Gastrocnemius medialis (tissue), 4 donors: ENCODE measurements at regions not wholly inside any gene's neighbourhood (a gene's known extent, or its start where the extent isn't known, plus 50 kb on each side); places are given as distances from the start of the nearest gene placed in this dataset.

Experiments used
- ATAC-seq, 2 donors: fragments of 150-250 bp; one replicate each; pipeline ENCODE4 v1.9.1; 2016
- DNase-seq, 2 donors: peaks; one replicate each; pipeline ENCODE4 v3.0.0-alpha.2; 2019
- H3K27ac ChIP-seq, 4 donors: fragments of 200-600 bp; sonication (generic); 1 replicate in 1 of 4; 2 replicates in 3 of 4; pipeline ENCODE4 v1.5.1; 2016 to 2018; ENCODE audit warnings: mild to moderate bottlenecking in 2 of 4, moderate library complexity in 1 of 4
- H3K27me3 ChIP-seq, 3 donors: fragments of 200-600 bp; sonication (generic) in 2 of 3; 1 replicate in 1 of 3; 2 replicates in 2 of 3; pipeline versions ENCODE4 v1.5.1 to v1.6.0; 2016 to 2019; ENCODE audit warnings: mild to moderate bottlenecking in 1 of 3, moderate library complexity in 1 of 3
- H3K36me3 ChIP-seq, 2 donors: fragments of 200-600 bp; sonication (generic) in 1 of 2; one replicate each; pipeline ENCODE4 v1.5.1; 2017 to 2018
- H3K4me1 ChIP-seq, 2 donors: fragments of 200-600 bp; sonication (generic) in 1 of 2; one replicate each; pipeline ENCODE4 v1.5.1; 2016 to 2017; ENCODE audit warnings: mild to moderate bottlenecking in 2 of 2
- H3K4me3 ChIP-seq, 4 donors: fragments of 200-600 bp; sonication (generic) in 3 of 4; 1 replicate in 1 of 4; 2 replicates in 3 of 4; pipeline ENCODE4 v1.5.1; 2016 to 2019; ENCODE audit warnings: mild to moderate bottlenecking in 2 of 4
- H3K9me3 ChIP-seq, 3 donors: fragments of 200-600 bp; sonication (generic) in 2 of 3; 1 replicate in 1 of 3; 2 replicates in 2 of 3; pipeline ENCODE4 v1.5.1; 2016 to 2019
- CTCF ChIP-seq, 5 experiments: fragments of 450-650 bp in 3 of 5; fragments of 200-600 bp in 2 of 5; sonication (generic) in 2 of 5; IDR thresholded peaks in 4 of 5; conservative IDR thresholded peaks in 1 of 5; 1 replicate in 4 of 5; 2 replicates in 1 of 5; pipeline ENCODE4 v1.5.1; 2016 to 2019; ENCODE audit warnings: antibody characterized with exemption in 5 of 5, mild to moderate bottlenecking in 3 of 5, moderate library complexity in 3 of 5
- POLR2A ChIP-seq, 2 donors: fragments of 450-650 bp; IDR thresholded peaks; one replicate each; pipeline ENCODE4 v1.6.1; 2017; ENCODE audit warnings: antibody characterized with exemption in 2 of 2, mild to moderate bottlenecking in 2 of 2, moderate library complexity in 2 of 2
- in situ Hi-C, 4 donors: fragments of 200-750 bp; cut with MboI; loops; one replicate each; pipeline versions ENCODE4 v1.15.0 to v1.8.0; 2017; ENCODE audit warnings: low sequenced_read_pairs in 4 of 4
- intact Hi-C: fragments of 100-400 bp; cut with DNase I; formaldehyde crosslinking; loops from one replicate; pipeline ENCODE4 v1.15.1; 2023; ENCODE audit warnings: low total_unique reads

GRCh38 chr13:53878861-53879260 lies 850.2 kb downstream of the OLFM4 start:
- no peaks in the 10 kb centered on the region for H3K9me3 ChIP-seq
- no peaks in the 10 kb centered on the region for H3K4me1 ChIP-seq
- H3K36me3 ChIP-seq = no peaks in the 10 kb centered on the region
- ATAC-seq = no peak
- intact Hi-C loops = no loop called here
- DNase-seq = no peak
- H3K4me3 ChIP-seq = no peak overlapping the region
- TF ChIP-seq POLR2A (IDR thresholded peaks at IDR 0.05) = no peak
- no peak for TF ChIP-seq CTCF (IDR thresholded peaks at IDR 0.05 in 4 of 5, conservative IDR thresholded peaks at IDR 0.05 in 1 of 5)
- no peak overlapping the region for H3K27ac ChIP-seq
- H3K27me3 ChIP-seq = no peaks in the 10 kb centered on the region
- in situ Hi-C loops = no loop called here

DNA sequence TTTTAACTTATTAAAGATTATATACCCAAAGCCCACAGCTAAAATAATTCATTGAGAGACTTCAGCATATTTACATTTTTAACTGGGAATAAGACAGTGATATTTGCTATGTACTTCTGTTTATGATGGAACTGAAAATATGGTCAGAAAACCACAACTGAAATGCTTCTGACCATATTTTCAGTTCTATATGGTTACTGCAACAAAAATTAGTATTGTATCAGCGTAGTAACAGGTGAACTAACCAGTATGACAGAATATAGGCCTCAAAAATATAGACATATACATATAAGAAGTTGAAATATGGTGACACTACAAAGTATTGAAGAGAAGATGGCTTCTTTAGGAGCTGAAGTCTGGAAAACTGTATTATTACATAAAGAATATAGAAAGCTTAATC lies 857.4 kb downstream of the OLFM4 start:
- Histone ChIP-seq H3K9me3 (no peaks in the 10 kb centered on the region), H3K4me3 (no peak overlapping the region), H3K4me1 (no peaks in the 10 kb centered on the region), H3K27ac (no peak overlapping the region), H3K36me3 (no peaks in the 10 kb centered on the region), H3K27me3 (no peaks in the 10 kb centered on the region)
- DNase-seq (no peak), ATAC-seq (no peak)
- in situ Hi-C loops (no loop called here), intact Hi-C loops (no loop called here)
- TF ChIP-seq CTCF (IDR thresholded peaks at IDR 0.05 in 4 of 5, conservative IDR thresholded peaks at IDR 0.05 in 1 of 5) (no peak), POLR2A (IDR thresholded peaks at IDR 0.05) (no peak)

GRCh38 chr13:53890696-53891095 lies 862.1 kb downstream of the OLFM4 start:
- no peaks in the 10 kb centered on the region for H3K9me3 ChIP-seq
- no peaks in the 10 kb centered on the region for H3K27me3 ChIP-seq
- intact Hi-C loops (no loop called here), in situ Hi-C loops (no loop called here)
- H3K4me1 ChIP-seq = no peaks in the 10 kb centered on the region
- no peaks in the 10 kb centered on the region for H3K36me3 ChIP-seq
- no peak for ATAC-seq
- H3K4me3 ChIP-seq = no peak overlapping the region
- TF ChIP-seq CTCF (IDR thresholded peaks at IDR 0.05 in 4 of 5, conservative IDR thresholded peaks at IDR 0.05 in 1 of 5) (no peak), POLR2A (IDR thresholded peaks at IDR 0.05) (no peak)
- no peak for DNase-seq
- no peak overlapping the region for H3K27ac ChIP-seq

- DNase-seq = no peak
- H3K36me3 ChIP-seq = no peaks in the 10 kb centered on the region
- intact Hi-C loops (no loop called here), in situ Hi-C loops (no loop called here)
- H3K27ac ChIP-seq = no peak overlapping the region
- H3K4me3 ChIP-seq = no peak overlapping the region
- H3K27me3 ChIP-seq = no peaks in the 10 kb centered on the region
- ATAC-seq = no peak
- TF ChIP-seq CTCF (IDR thresholded peaks at IDR 0.05 in 4 of 5, conservative IDR thresholded peaks at IDR 0.05 in 1 of 5) = no peak
- TF ChIP-seq POLR2A (IDR thresholded peaks at IDR 0.05) = no peak
- H3K4me1 ChIP-seq = no peaks in the 10 kb centered on the region
- H3K9me3 ChIP-seq = no peaks in the 10 kb centered on the region
These were observed 873.0 kb downstream of the OLFM4 start for GRCh38 chr13:53901593-53901992.

DNA sequence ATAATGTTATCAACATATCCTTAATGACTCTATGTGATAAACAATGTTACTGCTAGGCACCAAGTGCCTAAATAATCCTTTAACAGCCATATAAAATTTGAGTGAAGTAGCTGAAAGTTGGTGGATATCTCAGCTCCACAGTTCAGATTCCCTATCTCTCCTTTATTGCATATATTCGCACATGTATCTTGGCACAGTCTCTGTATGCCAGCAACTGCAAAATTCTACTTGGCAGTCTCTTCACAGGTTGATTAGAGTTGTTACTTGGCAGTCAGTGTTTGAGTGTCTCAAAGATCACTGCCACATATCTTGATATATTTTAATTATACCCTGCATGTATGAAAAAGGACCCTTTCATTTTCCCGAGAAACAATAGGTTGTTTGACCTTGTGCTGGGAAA lies 879.3 kb downstream of the OLFM4 start:
- TF ChIP-seq CTCF (IDR thresholded peaks at IDR 0.05 in 4 of 5, conservative IDR thresholded peaks at IDR 0.05 in 1 of 5) (no peak), POLR2A (IDR thresholded peaks at IDR 0.05) (no peak)

More for the DNA sequence above, 879.3 kb downstream of the OLFM4 start:
- H3K36me3 ChIP-seq = no peaks in the 10 kb centered on the region
- no peak overlapping the region for H3K27ac ChIP-seq
- in situ Hi-C loops = no loop called here
- DNase-seq (no peak), ATAC-seq (no peak)
- no peaks in the 10 kb centered on the region for H3K27me3 ChIP-seq
- H3K4me3 ChIP-seq = no peak overlapping the region
- no peaks in the 10 kb centered on the region for H3K9me3 ChIP-seq
- no peaks in the 10 kb centered on the region for H3K4me1 ChIP-seq
- intact Hi-C loops = no loop called here
